ENCODE measurements at regions not wholly inside any gene's neighbourhood (a gene's known extent, or its start where the extent isn't known, plus 50 kb on each side); places are given as distances from the start of the nearest gene placed in this dataset.

- TF ChIP-seq TARDBP (IDR thresholded peaks at IDR 0.05): no peak
- TF ChIP-seq BHLHE40 (IDR thresholded peaks at IDR 0.05; ENCODE audit: borderline replicate concordance): no peak
- no peak for TF ChIP-seq PKNOX1 (IDR thresholded peaks at IDR 0.05)
- no peak for TF ChIP-seq FOXK2 (IDR thresholded peaks at IDR 0.05)
- no peak for TF ChIP-seq LEF1 (IDR thresholded peaks at IDR 0.05; ENCODE audit: borderline replicate concordance)
- no peak for TF ChIP-seq FOXA1 (IDR thresholded peaks at IDR 0.05)
- TF ChIP-seq SP1 (IDR thresholded peaks at IDR 0.05): no peak
- no peak for TF ChIP-seq L3MBTL2 (conservative IDR thresholded peaks at IDR 0.05)
- TF ChIP-seq ELF4 (IDR thresholded peaks at IDR 0.05): no peak
- TF ChIP-seq HDGF (IDR thresholded peaks at IDR 0.05; ENCODE audit: borderline replicate concordance): no peak
- TF ChIP-seq NFRKB (IDR thresholded peaks at IDR 0.05): no peak
- TF ChIP-seq SUZ12 (IDR thresholded peaks at IDR 0.05): no peak
- no peak for TF ChIP-seq FOXM1 (IDR thresholded peaks at IDR 0.05; ENCODE audit: borderline replicate concordance)
Measured at GRCh38 chrX:112355931-112356330, 273.4 kb upstream of the TRPC5 start.

Measured in HEK293T (cell line).